Mesenchymal stem cell (in vitro differentiated cells and primary cell): ENCODE measurements at regions not wholly inside any gene's neighbourhood (a gene's known extent, or its start where the extent isn't known, plus 50 kb on each side); places are given as distances from the start of the nearest gene placed in this dataset.

Experiments
- DNase-seq: peaks from one replicate; pipeline ENCODE4 v3.0.0-alpha.2; 2013
- H2AFZ ChIP-seq: one replicate; pipeline ENCODE4 v1.6.1; 2013; ENCODE audit warnings: low read depth, mild to moderate bottlenecking, control low read depth, inconsistent platforms, low read length, moderate library complexity
- H2AK5ac ChIP-seq: 2 replicates; pipeline ENCODE4 v1.6.1; 2013; ENCODE audit warnings: low read length, moderate library complexity, mild to moderate bottlenecking, inconsistent platforms; ENCODE audit not compliant: severe bottlenecking
- H2BK120ac ChIP-seq: one replicate; pipeline ENCODE4 v1.6.1; 2013; ENCODE audit warnings: low read depth, mild to moderate bottlenecking, inconsistent platforms, low read length, moderate library complexity
- H2BK12ac ChIP-seq, 2 experiments: one replicate each; pipeline ENCODE4 v1.6.1; 2013; ENCODE audit warnings: inconsistent platforms in 2 of 2, low read length in 2 of 2, mild to moderate bottlenecking in 2 of 2, moderate library complexity in 2 of 2, control low read depth in 1 of 2
- H2BK15ac ChIP-seq: one replicate; pipeline ENCODE4 v1.6.1; 2013; ENCODE audit warnings: mild to moderate bottlenecking, low read depth, inconsistent platforms; ENCODE audit not compliant: poor library complexity, severe bottlenecking
- H2BK5ac ChIP-seq: 2 replicates; pipeline ENCODE4 v1.6.1; 2013; ENCODE audit warnings: low read depth, mild to moderate bottlenecking, low read length, control low read depth, inconsistent platforms; ENCODE audit not compliant: poor library complexity, severe bottlenecking
- H3K14ac ChIP-seq, 2 experiments: one replicate each; pipeline ENCODE4 v1.6.1; 2013; ENCODE audit warnings: inconsistent platforms in 2 of 2, low read length in 2 of 2, control low read depth in 1 of 2, mild to moderate bottlenecking in 1 of 2, moderate library complexity in 1 of 2
- H3K18ac ChIP-seq, 2 experiments: one replicate each; pipeline ENCODE4 v1.6.1; 2013; ENCODE audit warnings: inconsistent platforms in 2 of 2, low read length in 2 of 2, control low read depth in 1 of 2, low read depth in 1 of 2, mild to moderate bottlenecking in 1 of 2
- H3K23ac ChIP-seq, 2 experiments: one replicate each; pipeline ENCODE4 v1.6.1; 2013; ENCODE audit warnings: inconsistent platforms in 2 of 2, low read length in 2 of 2, mild to moderate bottlenecking in 2 of 2, moderate library complexity in 2 of 2, control low read depth in 1 of 2
- H3K27ac ChIP-seq: 2 replicates; pipeline ENCODE4 v1.5.1; 2013; ENCODE audit warnings: mild to moderate bottlenecking, moderate library complexity, low read length, control low read depth, inconsistent platforms; ENCODE audit not compliant: poor library complexity, severe bottlenecking
- H3K27me3 ChIP-seq, 2 experiments: 2 replicates each; pipeline versions ENCODE4 v1.6.1 to v1.7.0; 2013; ENCODE audit warnings: low read length in 2 of 2, mild to moderate bottlenecking in 2 of 2, moderate library complexity in 2 of 2, control low read depth in 1 of 2, inconsistent platforms in 1 of 2; ENCODE audit not compliant: control insufficient read depth in 1 of 2, insufficient read depth in 1 of 2
- H3K36me3 ChIP-seq, 2 experiments: 2 replicates each; pipeline versions ENCODE4 v1.6.1 to v1.7.0; 2013; ENCODE audit warnings: low read length in 2 of 2, control low read depth in 1 of 2, inconsistent platforms in 1 of 2, low read depth in 1 of 2, mild to moderate bottlenecking in 1 of 2; ENCODE audit not compliant: insufficient read depth in 2 of 2, control insufficient read depth in 1 of 2
- H3K4ac ChIP-seq, 2 experiments: one replicate each; pipeline ENCODE4 v1.6.1; 2013; ENCODE audit warnings: inconsistent platforms in 2 of 2, low read length in 2 of 2, mild to moderate bottlenecking in 2 of 2, moderate library complexity in 2 of 2, control low read depth in 1 of 2, low read depth in 1 of 2
- H3K4me1 ChIP-seq: 2 replicates; pipeline ENCODE4 v1.6.1; 2013; ENCODE audit warnings: low read depth, low read length, control low read depth; ENCODE audit not compliant: control insufficient read depth, insufficient read depth
- H3K4me2 ChIP-seq: 2 replicates; pipeline ENCODE4 v1.6.1; 2013; ENCODE audit warnings: low read length, mild to moderate bottlenecking, inconsistent platforms; ENCODE audit not compliant: poor library complexity, severe bottlenecking
- H3K4me3 ChIP-seq, 2 experiments: 2 replicates each; pipeline versions ENCODE4 v1.5.1 to v1.7.0; 2013; ENCODE audit warnings: low read length in 2 of 2, mild to moderate bottlenecking in 2 of 2, control low read depth in 1 of 2, low read depth in 1 of 2; ENCODE audit not compliant: insufficient read depth in 1 of 2
- H3K79me1 ChIP-seq: replicated peaks from 2 replicates; pipeline ENCODE4 v1.6.1; 2013; ENCODE audit warnings: mild to moderate bottlenecking, control low read depth, low read length, inconsistent platforms; ENCODE audit not compliant: poor library complexity, severe bottlenecking
- H3K9ac ChIP-seq: 2 replicates; pipeline ENCODE4 v1.7.0; 2013; ENCODE audit warnings: mild to moderate bottlenecking, low read length, moderate library complexity
- H3K9me3 ChIP-seq: 2 replicates; pipeline ENCODE4 v1.7.0; 2013; ENCODE audit warnings: mild to moderate bottlenecking, low read length; ENCODE audit not compliant: control insufficient read depth
- H4K8ac ChIP-seq: one replicate; pipeline ENCODE4 v1.6.1; 2013; ENCODE audit warnings: inconsistent platforms, mild to moderate bottlenecking, low read length, moderate library complexity
- H4K91ac ChIP-seq: one replicate; pipeline ENCODE4 v1.6.1; 2013; ENCODE audit warnings: mild to moderate bottlenecking, low read length, inconsistent platforms
- WGBS: methylation state at CpG from one replicate; pipeline ENCODE4 v1.1.7; 2013; ENCODE audit warnings: mixed read lengths; 5-methylcytosine and 5-hydroxymethylcytosine counted together

GRCh38 chr16:82298472-82298871, 128.4 kb upstream of the MPHOSPH6 start:
- no peaks in the 10 kb centered on the region for H3K36me3 ChIP-seq
- no peak for DNase-seq
- no peak overlapping the region for H2AFZ ChIP-seq
- no peak overlapping the region for H3K9ac ChIP-seq
- 83% methylated on average over 5 of the region's 5 CpGs for WGBS
- H4K8ac ChIP-seq, result no peak overlapping the region
- H3K14ac ChIP-seq, result no peak overlapping the region
- H2BK5ac ChIP-seq, result no peak overlapping the region
- H3K4me1 ChIP-seq, result no peaks in the 10 kb centered on the region
- H3K23ac ChIP-seq, result no peak overlapping the region
- no peak overlapping the region for H3K27ac ChIP-seq
- no peaks in the 10 kb centered on the region for H3K9me3 ChIP-seq
- H2AK5ac ChIP-seq, result no peak overlapping the region
- peaks cover 3 to 14% of the 10 kb centered on the region in 2 experiments for H3K27me3 ChIP-seq
- H3K4me3 ChIP-seq, result no peak overlapping the region
- no peak overlapping the region for H3K4me2 ChIP-seq
- H3K79me1 ChIP-seq, result no peaks in the 10 kb centered on the region
- H3K18ac ChIP-seq, result no peak overlapping the region
- H2BK120ac ChIP-seq, result no peak overlapping the region
- H2BK12ac ChIP-seq, result no peak overlapping the region
- H3K4ac ChIP-seq, result no peak overlapping the region
- no peak overlapping the region for H4K91ac ChIP-seq
- no peak overlapping the region for H2BK15ac ChIP-seq

- DNase-seq, result no peak
- no peak overlapping the region for H3K23ac ChIP-seq
- no peak overlapping the region for H2BK15ac ChIP-seq
- no peak overlapping the region for H3K27ac ChIP-seq
- no peak overlapping the region for H3K9ac ChIP-seq
- H2BK5ac ChIP-seq, result no peak overlapping the region
- no peak overlapping the region for H3K4ac ChIP-seq
- H3K9me3 ChIP-seq, result no peaks in the 10 kb centered on the region
- no peaks in the 10 kb centered on the region for H3K36me3 ChIP-seq
- H2AFZ ChIP-seq, result no peak overlapping the region
- no peak overlapping the region for H3K14ac ChIP-seq
- no peak overlapping the region for H4K8ac ChIP-seq
- H3K4me1 ChIP-seq, result no peaks in the 10 kb centered on the region
- H2AK5ac ChIP-seq, result no peak overlapping the region
- H2BK12ac ChIP-seq, result no peak overlapping the region
- no peak overlapping the region for H2BK120ac ChIP-seq
- no peak overlapping the region for H4K91ac ChIP-seq
- WGBS, result 82% methylated on average over 7 of the region's 9 CpGs
- no peaks in the 10 kb centered on the region for H3K79me1 ChIP-seq
- H3K4me2 ChIP-seq, result no peak overlapping the region
- no peak overlapping the region for H3K4me3 ChIP-seq
- no peak overlapping the region for H3K18ac ChIP-seq
- peaks cover 9 to 24% of the 10 kb centered on the region in 2 experiments for H3K27me3 ChIP-seq
Observed at GRCh38 chr16:82295290-82296201, 125.5 kb upstream of the MPHOSPH6 start.

- Histone ChIP-seq H3K14ac (no peak overlapping the region), H3K4me1 (no peaks in the 10 kb centered on the region), H3K9me3 (no peaks in the 10 kb centered on the region), H2BK120ac (no peak overlapping the region), H3K4me3 (no peak overlapping the region), H3K36me3 (no peaks in the 10 kb centered on the region), H2BK12ac (no peak overlapping the region), H2AK5ac (no peak overlapping the region), H3K27ac (no peak overlapping the region), H3K4ac (no peak overlapping the region), H3K4me2 (no peak overlapping the region), H2BK15ac (no peak overlapping the region), H2AFZ (no peak overlapping the region), H3K18ac (no peak overlapping the region), H4K91ac (no peak overlapping the region), H3K23ac (no peak overlapping the region), H4K8ac (no peak overlapping the region), H3K9ac (no peak overlapping the region), H2BK5ac (no peak overlapping the region), H3K27me3 (peaks cover 8 to 40% of the 10 kb centered on the region in 2 experiments), H3K79me1 (no peaks in the 10 kb centered on the region)
- WGBS, result 93% methylated on average over 2 of the region's 2 CpGs
- no peak for DNase-seq
Observed at GRCh38 chr16:82293671-82294070, 123.6 kb upstream of the MPHOSPH6 start.

GRCh38 chr16:82287937-82288336, 117.9 kb upstream of the MPHOSPH6 start:
- H3K27me3 ChIP-seq, result peaks cover 16 to 35% of the 10 kb centered on the region in 2 experiments
- no peak overlapping the region for H3K18ac ChIP-seq
- no peak overlapping the region for H2BK5ac ChIP-seq
- H2AK5ac ChIP-seq, result no peak overlapping the region
- DNase-seq, result no peak
- no peak overlapping the region for H4K8ac ChIP-seq
- no peak overlapping the region for H3K4me2 ChIP-seq
- no peaks in the 10 kb centered on the region for H3K9me3 ChIP-seq
- H3K9ac ChIP-seq, result no peak overlapping the region
- no peaks in the 10 kb centered on the region for H3K79me1 ChIP-seq
- WGBS, result 89% methylated on average over 3 of the region's 3 CpGs
- H3K27ac ChIP-seq, result no peak overlapping the region
- H2BK120ac ChIP-seq, result no peak overlapping the region
- no peak overlapping the region for H3K4me3 ChIP-seq
- H3K4me1 ChIP-seq, result no peaks in the 10 kb centered on the region
- H2BK15ac ChIP-seq, result no peak overlapping the region
- H4K91ac ChIP-seq, result no peak overlapping the region
- H2AFZ ChIP-seq, result no peak overlapping the region
- H2BK12ac ChIP-seq, result no peak overlapping the region
- H3K14ac ChIP-seq, result no peak overlapping the region
- no peak overlapping the region for H3K4ac ChIP-seq
- no peaks in the 10 kb centered on the region for H3K36me3 ChIP-seq
- no peak overlapping the region for H3K23ac ChIP-seq
